ENCODE measurements at regions not wholly inside any gene's neighbourhood (a gene's known extent, or its start where the extent isn't known, plus 50 kb on each side); places are given as distances from the start of the nearest gene placed in this dataset.
"Not testable (repeated sequence)": the region's sequence is repeated elsewhere in the genome, so short reads cannot be mapped to it uniquely, and the experiment has no call there.

DNA sequence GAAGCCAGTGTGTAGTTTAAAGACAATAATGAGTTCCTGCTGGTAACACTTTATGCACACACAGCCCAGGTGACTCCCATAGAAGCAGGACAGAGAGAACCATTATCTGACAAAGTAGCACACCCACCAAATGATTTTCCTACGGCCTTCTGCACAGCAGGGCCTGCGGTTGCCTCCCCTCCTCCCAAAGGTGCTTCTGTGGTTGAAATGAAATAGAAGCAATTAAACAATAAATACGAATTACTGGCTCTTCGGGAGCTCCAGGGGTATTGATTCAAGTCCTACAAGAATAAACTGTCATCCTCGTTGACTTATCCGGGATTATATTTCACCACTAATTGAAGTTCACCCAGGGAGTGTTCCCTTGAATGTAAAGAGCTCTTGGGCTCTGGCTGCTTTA is 172.1 kb downstream of the ACTR3B start:
- H3K9me3 Mint-ChIP-seq: peaks cover 3% of the 10 kb centered on the region
- H3K27ac Mint-ChIP-seq: no peak overlapping the region
- no peaks in the 10 kb centered on the region for H3K4me1 Mint-ChIP-seq (ENCODE audit: unreplicated experiment)
- no peak overlapping the region for H3K4me3 Mint-ChIP-seq
- peaks cover 19% of the 10 kb centered on the region for H3K27me3 Mint-ChIP-seq
- TF ChIP-seq, protein P1, sequence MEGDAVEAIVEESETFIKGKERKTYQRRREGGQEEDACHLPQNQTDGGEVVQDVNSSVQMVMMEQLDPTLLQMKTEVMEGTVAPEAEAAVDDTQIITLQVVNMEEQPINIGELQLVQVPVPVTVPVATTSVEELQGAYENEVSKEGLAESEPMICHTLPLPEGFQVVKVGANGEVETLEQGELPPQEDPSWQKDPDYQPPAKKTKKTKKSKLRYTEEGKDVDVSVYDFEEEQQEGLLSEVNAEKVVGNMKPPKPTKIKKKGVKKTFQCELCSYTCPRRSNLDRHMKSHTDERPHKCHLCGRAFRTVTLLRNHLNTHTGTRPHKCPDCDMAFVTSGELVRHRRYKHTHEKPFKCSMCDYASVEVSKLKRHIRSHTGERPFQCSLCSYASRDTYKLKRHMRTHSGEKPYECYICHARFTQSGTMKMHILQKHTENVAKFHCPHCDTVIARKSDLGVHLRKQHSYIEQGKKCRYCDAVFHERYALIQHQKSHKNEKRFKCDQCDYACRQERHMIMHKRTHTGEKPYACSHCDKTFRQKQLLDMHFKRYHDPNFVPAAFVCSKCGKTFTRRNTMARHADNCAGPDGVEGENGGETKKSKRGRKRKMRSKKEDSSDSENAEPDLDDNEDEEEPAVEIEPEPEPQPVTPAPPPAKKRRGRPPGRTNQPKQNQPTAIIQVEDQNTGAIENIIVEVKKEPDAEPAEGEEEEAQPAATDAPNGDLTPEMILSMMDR (conservative IDR thresholded peaks at IDR 0.05): no peak
- no peaks in the 10 kb centered on the region for H3K36me3 Mint-ChIP-seq
- no peak for DNase-seq (ENCODE audit: extremely low spot score, unreplicated experiment)

DNA sequence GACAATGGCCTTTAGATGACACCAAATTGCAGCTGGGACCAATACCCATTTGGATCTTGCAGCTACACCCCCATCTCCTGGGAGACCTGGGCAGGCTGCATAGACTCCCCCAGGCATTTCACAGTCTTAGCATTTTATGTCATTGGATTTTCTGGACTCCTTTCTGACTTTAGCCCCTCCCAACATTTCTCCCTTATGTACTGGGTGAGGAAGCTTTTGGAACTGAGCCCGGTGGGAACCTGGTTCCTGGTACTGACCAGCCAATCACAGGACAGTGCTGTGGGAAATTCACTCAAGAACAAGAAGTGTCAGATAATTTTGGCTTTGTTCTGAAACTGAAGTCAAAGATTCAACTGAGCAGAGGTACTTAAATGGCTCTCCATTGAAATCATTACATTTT is 177.7 kb downstream of the ACTR3B start:
- no peaks in the 10 kb centered on the region for H3K9me3 Mint-ChIP-seq
- no peaks in the 10 kb centered on the region for H3K36me3 Mint-ChIP-seq
- H3K27me3 Mint-ChIP-seq: peaks cover 22% of the 10 kb centered on the region
- no peak overlapping the region for H3K27ac Mint-ChIP-seq
- H3K4me3 Mint-ChIP-seq: no peak overlapping the region
- H3K4me1 Mint-ChIP-seq (ENCODE audit: unreplicated experiment): no peaks in the 10 kb centered on the region
- TF ChIP-seq, protein P1 (conservative IDR thresholded peaks at IDR 0.05): no peak
- DNase-seq (ENCODE audit: extremely low spot score, unreplicated experiment): no peak

GRCh38 chr7:152946616-152947015 is 187.1 kb downstream of the ACTR3B start:
- H3K4me1 Mint-ChIP-seq (ENCODE audit: unreplicated experiment); H3K9me3 Mint-ChIP-seq; H3K36me3 Mint-ChIP-seq; H3K4me3 Mint-ChIP-seq; DNase-seq (ENCODE audit: extremely low spot score, unreplicated experiment); H3K27ac Mint-ChIP-seq: not testable (repeated sequence)
- H3K27me3 Mint-ChIP-seq: peaks cover 29% of the 10 kb centered on the region

DNA sequence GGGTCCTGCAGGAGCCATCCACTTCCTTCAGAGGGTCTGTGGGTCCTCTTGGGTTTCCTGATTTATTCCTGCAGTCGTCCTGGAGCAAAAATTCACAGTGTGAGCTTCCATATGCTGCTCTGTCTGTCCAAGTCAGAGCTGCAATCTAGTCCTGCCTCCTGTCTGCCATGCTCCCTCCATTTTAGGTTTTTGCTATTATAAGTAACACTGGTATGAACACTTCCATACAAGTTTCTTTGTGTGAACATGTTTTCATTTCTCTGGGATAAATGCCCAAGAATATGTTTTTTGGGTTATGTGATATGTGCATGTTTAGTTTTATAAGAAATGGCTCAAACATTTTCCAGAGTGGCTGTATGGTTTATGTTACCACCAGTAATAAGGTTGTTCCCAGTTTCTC is 188.1 kb downstream of the ACTR3B start:
- Mint-ChIP-seq H3K4me3 (no peak overlapping the region), H3K4me1 (ENCODE audit: unreplicated experiment) (no peaks in the 10 kb centered on the region), H3K36me3 (no peaks in the 10 kb centered on the region), H3K9me3 (peaks cover 7% of the 10 kb centered on the region), H3K27ac (no peak overlapping the region), H3K27me3 (peaks cover 24% of the 10 kb centered on the region)
- TF ChIP-seq, protein P1 (conservative IDR thresholded peaks at IDR 0.05): no peak
- DNase-seq (ENCODE audit: extremely low spot score, unreplicated experiment): no peak

- Mint-ChIP-seq H3K9me3 (peaks cover 7% of the 10 kb centered on the region), H3K27me3 (peaks cover 24% of the 10 kb centered on the region), H3K36me3 (no peaks in the 10 kb centered on the region), H3K4me1 (ENCODE audit: unreplicated experiment) (no peaks in the 10 kb centered on the region), H3K27ac (no peak overlapping the region), H3K4me3 (no peak overlapping the region)
- TF ChIP-seq, protein P1 (conservative IDR thresholded peaks at IDR 0.05): no peak
- DNase-seq (ENCODE audit: extremely low spot score, unreplicated experiment): no peak
Measured at GRCh38 chr7:152949253-152949652, 189.7 kb downstream of the ACTR3B start.

DNA sequence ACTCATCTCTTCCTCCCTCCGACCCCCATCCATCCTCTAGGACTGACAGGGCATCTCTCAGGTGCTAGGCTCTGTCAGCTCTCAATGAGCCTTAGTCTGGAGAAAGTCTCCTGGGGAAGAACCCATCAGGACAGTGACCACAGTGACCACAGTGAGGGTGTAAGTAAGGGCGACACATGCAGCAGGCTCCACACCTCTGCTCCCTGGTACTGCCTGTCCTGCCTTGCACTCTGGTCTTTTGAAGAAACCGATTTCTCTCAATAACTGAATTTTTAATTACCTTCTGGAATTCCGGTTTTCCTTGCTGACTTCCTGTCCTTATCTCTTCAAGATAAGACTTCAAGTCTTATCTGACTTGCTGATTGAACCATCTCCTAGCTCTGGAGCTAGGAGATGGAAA is 190.2 kb downstream of the ACTR3B start:
- Mint-ChIP-seq H3K4me1 (ENCODE audit: unreplicated experiment) (no peaks in the 10 kb centered on the region), H3K9me3 (peaks cover 7% of the 10 kb centered on the region), H3K4me3 (no peak overlapping the region), H3K27ac (no peak overlapping the region), H3K27me3 (peaks cover 23% of the 10 kb centered on the region), H3K36me3 (no peaks in the 10 kb centered on the region)
- DNase-seq (ENCODE audit: extremely low spot score, unreplicated experiment): no peak
- TF ChIP-seq, protein P1 (conservative IDR thresholded peaks at IDR 0.05): no peak
